ENCODE measurements at regions not wholly inside any gene's neighbourhood (a gene's known extent, or its start where the extent isn't known, plus 50 kb on each side); places are given as distances from the start of the nearest gene placed in this dataset.
"Not testable (repeated sequence)": the region's sequence is repeated elsewhere in the genome, so short reads cannot be mapped to it uniquely, and the experiment has no call there.

DNA sequence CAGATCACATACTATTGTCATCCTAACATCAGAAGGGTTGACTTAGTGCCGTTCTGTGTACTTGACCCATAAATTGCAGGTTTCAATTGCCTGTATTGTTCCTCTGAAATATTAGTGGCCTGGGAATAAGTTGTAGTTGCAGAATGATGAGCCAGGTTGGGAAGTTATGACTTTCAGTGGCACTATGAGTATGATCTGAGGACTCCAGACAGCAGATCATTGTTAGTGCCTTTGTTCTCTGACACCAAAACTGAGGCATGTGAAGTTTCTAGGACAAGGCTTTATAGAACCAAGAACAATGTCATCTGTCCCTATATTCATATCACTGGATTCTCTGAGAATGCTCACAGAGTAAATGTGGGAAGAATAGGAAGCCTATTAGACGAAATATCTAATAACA lies 403.7 kb downstream of the STK39 start:
- no peak for DNase-seq (ENCODE audit: low spot score)

DNA sequence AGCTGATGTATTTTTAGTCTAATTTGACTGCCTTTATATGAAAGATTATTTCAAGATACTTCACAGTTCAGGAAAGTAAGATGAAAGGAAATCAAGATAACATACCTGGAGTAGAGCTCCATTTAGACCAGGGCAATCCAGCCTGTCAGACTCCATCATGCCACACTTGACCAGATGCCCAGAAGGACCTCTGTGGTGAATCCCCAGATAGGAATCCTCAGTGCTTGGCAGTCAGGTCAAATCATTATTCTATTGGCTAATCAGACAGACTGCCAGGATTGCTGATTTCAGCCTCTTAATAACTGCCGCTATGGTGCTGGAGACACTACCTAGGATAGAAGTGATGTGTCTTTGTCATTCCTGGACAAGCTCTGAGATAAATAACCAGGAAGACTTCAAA lies 404.2 kb downstream of the STK39 start:
- peak; percentile 26 for DNase-seq (ENCODE audit: low spot score)

DNA sequence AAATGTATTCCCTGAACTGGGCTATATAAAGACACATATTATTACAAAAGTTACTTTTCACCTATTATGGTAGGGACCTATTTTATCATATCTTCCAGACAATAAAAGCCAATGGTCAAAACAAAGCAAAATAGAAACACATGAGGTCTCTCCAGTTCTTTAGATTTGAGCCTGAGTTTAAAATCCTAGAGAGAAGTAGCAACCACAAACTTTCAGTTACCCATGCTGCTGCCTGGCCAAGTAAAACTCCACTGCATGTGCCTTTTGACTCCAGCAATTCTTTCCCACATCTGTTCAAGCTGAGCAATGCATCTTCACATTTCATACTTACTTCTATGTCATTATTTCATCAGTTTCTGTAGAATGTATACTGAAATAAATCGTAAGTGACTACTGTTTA lies 405.3 kb downstream of the STK39 start:
- no peak for DNase-seq (ENCODE audit: low spot score)

DNA sequence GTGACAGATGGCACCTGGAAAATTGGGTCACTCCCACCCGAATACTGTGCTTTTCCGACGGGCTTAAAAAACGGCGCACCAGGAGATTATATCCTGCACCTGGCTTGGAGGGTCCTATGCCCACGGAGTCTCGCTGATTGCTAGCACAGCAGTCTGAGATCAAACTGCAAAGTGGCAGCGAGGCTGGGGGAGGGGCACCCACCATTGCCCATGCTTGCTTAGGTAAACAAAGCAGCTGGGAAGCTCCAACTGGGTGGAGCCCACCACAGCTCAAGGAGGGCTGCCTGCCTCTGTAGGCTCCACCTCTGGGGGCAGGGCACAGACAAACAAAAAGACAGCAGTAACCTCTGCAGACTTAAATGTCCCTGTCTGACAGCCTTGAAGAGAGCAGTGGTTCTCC lies 412.1 kb downstream of the STK39 start:
- not testable (repeated sequence) for DNase-seq (ENCODE audit: low spot score)

- no peak for DNase-seq (ENCODE audit: low spot score)
Measured at GRCh38 chr2:167834707-167835106, 412.7 kb downstream of the STK39 start.

DNA sequence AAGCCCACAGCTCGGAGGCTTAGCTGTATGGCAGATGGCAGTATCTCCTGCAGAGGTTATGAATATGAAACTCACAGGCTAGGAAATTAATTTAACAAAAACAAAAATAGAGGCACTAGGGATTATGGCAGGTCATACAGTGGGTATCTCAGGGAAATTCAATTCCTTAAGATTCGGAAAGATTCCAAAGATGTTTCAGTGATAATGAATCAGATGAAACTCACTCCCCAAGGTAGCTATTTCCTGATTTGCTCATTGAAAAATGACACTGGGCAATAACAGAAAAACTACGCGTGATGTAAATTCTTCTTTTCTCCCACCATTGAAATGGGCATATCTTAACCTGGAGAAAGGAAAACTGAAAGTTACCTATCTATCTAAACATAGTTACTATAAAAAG lies 414.1 kb downstream of the STK39 start:
- peak; percentile 78 for DNase-seq (ENCODE audit: low spot score)

GRCh38 chr2:167832868-167833287 lies 414.5 kb downstream of the STK39 start:
- DNase-seq (ENCODE audit: low spot score), result peak; percentile 88

DNA sequence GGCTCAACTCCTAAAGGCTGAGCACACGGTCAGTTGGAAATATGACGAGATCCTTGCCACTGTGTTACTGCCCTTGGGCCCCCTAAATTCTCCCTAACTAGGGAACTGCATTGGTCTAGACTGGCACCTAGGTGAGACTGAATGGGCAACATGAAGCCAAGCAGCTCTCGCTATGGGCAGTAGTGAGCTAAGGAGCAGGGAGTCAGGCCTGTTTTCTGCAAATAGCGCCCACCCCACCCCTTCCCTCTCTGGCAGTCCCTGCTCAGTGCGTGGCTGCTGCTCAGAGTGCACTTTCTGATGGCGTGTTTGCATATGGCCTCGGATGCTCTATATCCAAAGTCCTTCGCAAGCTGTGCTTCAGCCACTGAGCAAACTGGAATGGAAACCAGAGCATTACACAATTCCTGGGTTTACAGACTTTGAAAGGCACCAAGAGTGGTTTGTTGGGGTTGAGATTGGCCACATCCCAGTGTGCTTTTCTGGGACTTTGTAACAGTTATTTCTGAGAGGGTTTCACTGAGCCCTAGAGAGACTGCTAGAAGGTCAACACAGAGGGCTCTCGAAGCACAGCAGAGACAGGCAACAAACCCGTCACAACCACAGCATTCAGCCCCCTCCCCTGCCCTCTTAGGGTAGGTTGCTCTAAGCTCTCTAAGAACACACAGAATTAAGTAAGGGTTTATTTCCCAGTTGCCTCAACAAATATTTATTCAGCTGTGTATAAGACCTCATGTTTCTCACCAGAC lies 419.9 kb downstream of the STK39 start:
- DNase-seq (ENCODE audit: low spot score), result no peak

- no peak for DNase-seq (ENCODE audit: low spot score)
Measured at GRCh38 chr2:167826906-167827305, 420.5 kb downstream of the STK39 start.

DNA sequence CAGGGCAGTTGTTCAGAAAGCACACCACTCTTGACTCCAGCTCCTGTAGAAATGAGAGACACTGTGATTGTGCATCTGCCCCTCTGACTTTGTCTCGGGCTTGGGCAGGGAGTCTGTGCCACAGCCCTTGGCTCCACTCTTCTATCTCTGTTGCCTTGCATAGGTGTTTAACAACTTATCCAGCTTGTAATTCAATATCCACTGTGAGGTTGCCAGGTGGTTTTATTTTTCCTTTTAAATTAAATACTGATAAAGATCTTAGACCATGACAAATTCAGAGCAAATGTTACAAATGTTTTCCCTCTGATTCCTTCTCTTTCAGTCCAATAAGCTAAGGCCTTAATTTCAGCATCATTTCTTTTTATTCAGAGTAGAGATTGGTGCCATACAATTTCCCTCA lies 421.7 kb downstream of the STK39 start:
- no peak for DNase-seq (ENCODE audit: low spot score)

- no peak for DNase-seq (ENCODE audit: low spot score)
Measured at GRCh38 chr2:167822690-167823465, 424.5 kb downstream of the STK39 start.

DNA sequence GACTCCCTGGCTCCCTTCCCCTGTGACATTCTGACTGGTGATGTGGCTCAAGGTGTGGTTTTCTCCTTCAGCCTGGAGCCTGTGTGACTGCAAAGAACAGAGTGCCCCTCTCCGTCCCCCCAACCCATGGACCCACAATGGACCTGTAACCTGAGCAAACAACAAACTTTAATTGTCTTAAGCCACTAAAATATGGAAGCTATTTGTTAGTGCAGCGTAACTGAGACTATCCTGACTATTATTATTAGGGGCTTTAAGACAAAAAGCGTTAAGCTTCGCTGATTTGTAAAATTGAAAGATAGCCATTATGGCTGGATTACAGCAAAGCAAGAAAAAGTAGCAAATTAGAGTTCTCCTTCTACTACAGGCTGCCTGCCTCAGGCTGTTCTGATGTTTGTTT lies 426.9 kb downstream of the STK39 start:
- no peak for DNase-seq (ENCODE audit: low spot score)

DNA sequence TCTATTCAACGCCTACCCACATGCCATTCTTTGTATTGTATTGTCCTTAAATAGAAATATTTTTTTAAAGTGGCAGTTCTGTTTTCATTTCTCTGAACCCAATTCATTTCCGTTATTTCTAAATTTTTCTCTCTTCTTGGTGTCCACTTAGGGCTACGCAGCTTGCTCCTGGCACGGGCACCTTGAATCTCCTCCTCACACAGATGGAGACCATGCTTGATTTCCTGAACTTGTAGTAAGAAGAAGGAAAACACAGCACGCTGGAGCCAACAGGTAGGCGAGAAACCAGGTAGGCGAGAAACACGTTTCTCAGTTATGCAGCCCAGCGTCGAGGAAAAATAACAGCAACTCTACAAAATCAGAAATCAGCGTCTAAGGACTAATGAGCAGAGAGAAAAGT lies 428.9 kb downstream of the STK39 start:
- DNase-seq (ENCODE audit: low spot score), result no peak

DNA sequence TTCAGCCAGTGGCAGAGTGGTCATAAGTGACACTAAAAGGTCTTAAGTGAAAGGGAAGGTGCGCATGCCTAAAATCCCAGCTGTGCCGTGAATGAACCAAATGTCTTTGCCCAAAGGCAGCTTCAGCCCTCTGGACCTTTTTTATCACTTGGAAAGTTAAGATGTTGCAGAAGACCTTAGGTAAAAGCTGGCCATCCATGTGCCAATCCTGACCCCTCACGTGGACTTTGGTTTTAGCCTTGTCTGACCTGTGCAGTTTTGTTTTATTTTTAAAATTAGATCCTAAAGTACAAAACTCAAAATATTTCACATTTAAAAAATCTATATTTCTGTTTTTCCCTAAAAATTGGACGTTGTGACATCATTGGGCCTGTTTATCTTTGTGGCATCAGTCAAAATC lies 429.5 kb downstream of the STK39 start:
- no peak for DNase-seq (ENCODE audit: low spot score)

DNA sequence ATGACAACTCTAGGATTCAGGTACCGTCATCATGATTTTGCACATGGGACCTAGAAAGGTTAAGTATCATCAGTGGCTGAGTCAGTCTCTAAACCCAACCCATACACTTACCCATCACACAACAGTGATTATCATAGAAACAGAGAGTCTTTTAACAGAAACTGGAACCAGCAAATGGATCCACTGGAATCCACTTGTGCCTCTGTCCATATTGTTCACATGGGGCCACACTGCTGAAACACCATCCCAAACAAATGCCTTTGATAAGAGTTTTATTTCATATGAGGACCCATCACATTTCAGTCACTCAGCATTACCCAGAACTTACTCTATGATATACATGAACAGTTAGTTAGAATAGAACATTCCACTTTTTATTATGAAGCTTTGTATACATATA lies 430.0 kb downstream of the STK39 start:
- DNase-seq (ENCODE audit: low spot score), result no peak

- DNase-seq (ENCODE audit: low spot score), result no peak
Measured at GRCh38 chr2:167816874-167817290, 430.5 kb downstream of the STK39 start.

GRCh38 chr2:167814881-167815718 lies 432.3 kb downstream of the STK39 start:
- no peak for DNase-seq (ENCODE audit: low spot score)

DNA sequence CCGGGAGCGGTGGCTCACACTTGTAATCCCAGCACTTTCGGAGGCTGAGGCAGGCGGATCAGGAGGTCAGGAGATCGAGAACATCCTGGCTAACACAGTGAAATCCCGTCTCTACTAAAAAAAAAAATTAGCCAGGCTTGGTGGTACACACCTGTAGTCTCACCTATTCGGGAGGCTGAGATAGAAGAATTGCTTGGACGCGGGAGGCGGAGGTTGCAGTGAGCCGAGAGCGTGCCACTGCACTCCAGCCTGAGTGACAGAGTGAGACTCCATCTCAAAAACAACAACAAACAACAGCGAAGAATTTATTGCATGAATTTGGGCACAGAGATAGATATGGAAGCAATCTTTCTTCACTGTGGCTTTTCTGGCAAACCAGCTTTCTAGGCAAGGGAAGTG lies 432.9 kb downstream of the STK39 start:
- not testable (repeated sequence) for DNase-seq (ENCODE audit: low spot score)

DNA sequence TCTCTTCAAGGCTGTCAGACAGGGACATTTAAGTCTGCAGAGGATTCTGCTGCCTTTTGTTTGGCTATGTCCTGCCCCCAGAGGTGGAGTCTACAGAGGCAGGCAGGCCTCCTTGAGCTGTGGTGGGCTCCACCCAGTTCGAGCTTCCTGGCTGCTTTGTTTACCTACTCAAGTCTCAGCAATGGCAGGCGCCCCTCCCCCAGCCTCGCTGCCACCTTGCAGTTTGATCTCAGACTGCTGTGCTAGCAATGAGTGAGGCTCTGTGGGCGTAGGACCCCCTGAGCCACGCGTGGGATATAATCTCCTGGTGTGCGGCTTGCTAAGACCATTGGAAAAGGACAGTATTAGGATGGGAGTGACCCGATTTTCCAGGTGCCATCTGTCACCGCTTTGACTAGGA lies 437.6 kb downstream of the STK39 start:
- not testable (repeated sequence) for DNase-seq (ENCODE audit: low spot score)

DNA sequence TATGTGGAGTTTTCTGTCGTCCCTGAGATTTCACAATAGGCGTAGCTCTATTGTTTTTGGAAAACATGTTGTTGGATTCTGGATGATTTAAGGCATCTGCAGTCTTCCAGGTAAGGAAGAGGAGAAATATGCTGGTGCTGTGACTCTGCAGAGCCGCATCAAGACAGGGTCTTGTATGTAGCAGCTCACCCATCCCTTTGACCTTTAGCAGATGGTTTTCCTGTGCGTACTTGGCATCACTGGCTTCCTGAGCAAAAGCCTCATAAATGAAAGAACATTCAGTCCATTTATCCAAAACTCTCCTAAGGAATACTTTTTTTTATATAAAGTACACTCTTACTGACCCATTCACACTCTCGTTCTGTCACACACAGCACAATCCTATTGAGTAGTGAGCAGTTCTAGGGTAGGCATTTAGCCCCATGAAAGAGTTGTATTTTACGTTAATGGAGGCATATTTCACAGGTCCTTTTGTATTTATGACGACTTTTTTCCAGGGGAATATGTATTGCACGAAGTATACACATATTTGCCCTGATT lies 443.9 kb downstream of the STK39 start:
- no peak for DNase-seq (ENCODE audit: low spot score)

- no peak for DNase-seq (ENCODE audit: low spot score)
Measured at GRCh38 chr2:167794554-167795255, 452.7 kb downstream of the STK39 start.

GRCh38 chr2:167793725-167794124 lies 453.7 kb downstream of the STK39 start:
- no peak for DNase-seq (ENCODE audit: low spot score)
